ENCODE measurements at regions not wholly inside any gene's neighbourhood (a gene's known extent, or its start where the extent isn't known, plus 50 kb on each side); places are given as distances from the start of the nearest gene placed in this dataset.

DNA sequence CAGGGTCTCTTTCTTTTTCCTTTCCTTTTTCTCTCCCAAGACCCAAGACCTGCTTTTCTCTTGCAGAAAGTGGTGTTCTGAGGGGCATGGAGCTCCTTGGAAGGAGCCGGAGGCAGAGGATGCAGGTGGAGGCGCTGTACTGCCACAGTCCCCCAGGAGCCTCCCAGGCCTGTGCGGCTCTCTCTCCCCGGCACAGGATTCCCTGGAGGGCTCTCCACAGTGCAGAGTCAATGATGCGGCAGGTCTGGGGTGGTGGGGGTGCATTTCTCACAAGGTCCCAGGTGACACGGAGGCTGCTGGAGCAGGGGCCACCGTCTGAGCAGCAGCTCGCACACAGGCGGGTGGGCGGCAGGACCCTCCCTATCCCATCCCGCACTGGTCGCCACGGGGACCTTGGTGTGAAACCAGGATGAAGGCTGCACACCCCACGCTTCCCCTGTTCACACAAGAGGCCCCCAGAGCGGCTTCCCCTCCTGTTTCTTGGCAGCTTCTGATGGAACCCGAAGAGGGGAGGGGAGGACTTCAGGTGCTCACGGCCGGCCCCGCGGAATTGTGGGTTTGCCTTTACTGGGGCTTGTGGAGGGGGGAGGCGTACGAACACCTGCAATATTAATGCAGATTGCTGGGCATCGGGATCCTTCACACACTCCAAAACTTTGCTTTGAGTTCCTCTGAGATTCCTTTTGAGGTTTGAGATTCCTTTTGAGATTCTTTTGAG is 186.9 kb downstream of the ENGASE start:
- no peaks in the 10 kb centered on the region for H3K36me3 ChIP-seq (ENCODE audit: insufficient read depth, low read length)
- no peaks in the 10 kb centered on the region for H3K9me3 ChIP-seq (replicated peaks; ENCODE audit: low read length)
- H3K4me2 ChIP-seq (ENCODE audit: low read length): no peak overlapping the region
- H3K4me3 ChIP-seq (ENCODE audit: low read length): no peak overlapping the region
- H3K4me1 ChIP-seq (ENCODE audit: control insufficient read depth, insufficient read depth, low read length): no peaks in the 10 kb centered on the region
- no peak overlapping the region for H3K9ac ChIP-seq (ENCODE audit: low read depth, low read length)
- H3K27me3 ChIP-seq (ENCODE audit: control insufficient read depth, insufficient read depth, low read length): peaks cover 72% of the 10 kb centered on the region

DNA sequence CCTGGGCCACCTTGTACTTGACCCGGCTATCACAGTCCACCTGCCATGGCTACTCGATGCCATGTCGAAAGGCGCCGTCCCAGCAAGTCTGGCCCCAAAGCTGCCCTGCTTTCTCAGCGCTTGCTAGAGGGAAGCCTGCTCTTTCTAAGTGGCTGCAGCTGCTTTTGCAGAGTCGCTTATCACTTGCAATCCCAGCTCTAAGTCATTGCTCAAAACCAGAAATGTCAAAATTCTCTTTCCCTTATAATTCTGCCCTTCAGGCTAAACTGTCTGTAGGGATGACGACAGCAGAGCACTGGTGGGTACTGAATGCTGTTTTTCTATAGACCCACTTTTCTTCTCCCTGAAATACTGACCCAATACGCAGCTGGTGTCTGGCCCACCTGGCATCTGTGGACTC is 184.2 kb downstream of the ENGASE start:
- H3K4me3 ChIP-seq (ENCODE audit: low read length): no peak overlapping the region
- H3K4me1 ChIP-seq (ENCODE audit: control insufficient read depth, insufficient read depth, low read length): no peaks in the 10 kb centered on the region
- H3K36me3 ChIP-seq (ENCODE audit: insufficient read depth, low read length): no peaks in the 10 kb centered on the region
- no peaks in the 10 kb centered on the region for H3K9me3 ChIP-seq (replicated peaks; ENCODE audit: low read length)
- H3K9ac ChIP-seq (ENCODE audit: low read depth, low read length): no peak overlapping the region
- H3K27me3 ChIP-seq (ENCODE audit: control insufficient read depth, insufficient read depth, low read length): peaks cover 61% of the 10 kb centered on the region
- no peak overlapping the region for H3K4me2 ChIP-seq (ENCODE audit: low read length)

DNA sequence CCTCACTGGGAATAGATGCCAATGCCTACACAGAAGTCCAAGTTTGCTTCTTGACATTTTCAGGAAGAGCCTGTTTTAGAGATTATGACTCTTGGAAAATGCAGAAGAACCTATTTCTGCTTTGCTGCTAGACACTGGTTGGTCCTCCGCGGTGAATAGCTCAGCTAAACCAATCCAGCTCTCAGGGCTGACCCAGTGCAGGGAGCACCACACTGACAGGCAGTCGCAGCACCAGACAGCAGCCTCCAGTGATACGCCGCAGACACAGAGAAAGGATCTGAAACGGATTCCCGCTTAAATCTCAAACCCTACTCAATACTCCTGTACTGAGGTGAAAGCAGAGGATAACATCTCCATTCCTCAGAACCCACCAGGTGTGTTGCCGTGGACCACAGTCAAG is 183.4 kb downstream of the ENGASE start:
- no peaks in the 10 kb centered on the region for H3K4me1 ChIP-seq (ENCODE audit: control insufficient read depth, insufficient read depth, low read length)
- no peak overlapping the region for H3K9ac ChIP-seq (ENCODE audit: low read depth, low read length)
- H3K36me3 ChIP-seq (ENCODE audit: insufficient read depth, low read length): no peaks in the 10 kb centered on the region
- no peak overlapping the region for H3K4me2 ChIP-seq (ENCODE audit: low read length)
- H3K9me3 ChIP-seq (replicated peaks; ENCODE audit: low read length): no peaks in the 10 kb centered on the region
- H3K27me3 ChIP-seq (ENCODE audit: control insufficient read depth, insufficient read depth, low read length): peaks cover 63% of the 10 kb centered on the region
- no peak overlapping the region for H3K4me3 ChIP-seq (ENCODE audit: low read length)

DNA sequence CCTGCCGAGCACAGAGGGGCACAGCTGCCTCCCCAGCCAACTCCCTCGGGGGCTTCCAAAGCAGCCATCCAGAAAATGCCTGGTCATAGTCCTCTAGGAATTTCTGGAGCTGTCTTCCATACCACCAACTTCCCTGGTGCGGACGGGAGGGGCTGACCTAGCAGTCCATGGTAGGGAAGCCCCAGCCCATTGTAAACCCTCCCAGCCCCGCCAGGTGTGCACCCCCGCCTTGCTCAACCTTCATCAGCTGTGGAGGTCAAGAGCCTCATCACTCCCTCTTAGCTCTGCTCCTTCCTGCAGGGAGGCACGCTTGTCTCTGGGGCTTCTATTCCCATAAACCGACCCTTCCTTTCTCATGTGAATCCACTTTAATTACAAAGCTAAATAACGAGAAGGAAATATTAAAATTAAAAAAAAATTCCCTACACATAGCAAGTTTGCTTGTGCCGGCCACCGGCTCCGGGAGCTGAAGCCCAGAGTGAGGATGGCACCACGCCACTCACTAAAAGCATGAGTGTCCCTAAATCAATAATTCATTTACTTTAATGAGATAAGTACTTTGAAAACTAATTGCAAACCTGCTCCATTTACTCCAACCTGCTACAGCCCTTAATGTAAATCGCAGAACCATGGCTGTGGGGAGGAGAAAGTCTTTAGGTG is 181.4 kb downstream of the ENGASE start:
- H3K9me3 ChIP-seq (replicated peaks; ENCODE audit: low read length): no peaks in the 10 kb centered on the region
- no peaks in the 10 kb centered on the region for H3K36me3 ChIP-seq (ENCODE audit: insufficient read depth, low read length)
- no peak overlapping the region for H3K4me2 ChIP-seq (ENCODE audit: low read length)
- H3K9ac ChIP-seq (ENCODE audit: low read depth, low read length): no peak overlapping the region
- no peaks in the 10 kb centered on the region for H3K4me1 ChIP-seq (ENCODE audit: control insufficient read depth, insufficient read depth, low read length)
- peaks cover 56% of the 10 kb centered on the region for H3K27me3 ChIP-seq (ENCODE audit: control insufficient read depth, insufficient read depth, low read length)
- H3K4me3 ChIP-seq (ENCODE audit: low read length): no peak overlapping the region

DNA sequence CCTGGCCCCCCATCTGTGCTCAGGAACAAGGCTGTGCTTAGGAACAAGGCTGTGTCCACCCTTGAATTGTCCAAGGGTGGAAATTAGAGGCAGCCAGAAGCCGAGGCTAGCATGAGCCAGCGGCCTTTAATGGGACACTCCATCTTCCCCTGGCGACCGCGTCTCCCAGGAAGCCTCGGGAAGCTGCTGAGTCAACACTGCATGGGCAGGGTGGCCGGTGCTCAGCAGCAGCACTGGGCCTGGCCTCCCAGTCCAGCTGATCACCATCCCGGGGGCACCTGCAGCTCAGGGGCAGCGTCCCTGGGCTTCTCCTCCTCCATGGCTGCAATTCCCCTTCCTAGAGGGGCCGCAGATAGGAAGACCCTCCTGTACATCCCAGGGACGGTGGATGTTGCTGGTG is 180.8 kb downstream of the ENGASE start:
- peaks cover 54% of the 10 kb centered on the region for H3K27me3 ChIP-seq (ENCODE audit: control insufficient read depth, insufficient read depth, low read length)
- no peaks in the 10 kb centered on the region for H3K36me3 ChIP-seq (ENCODE audit: insufficient read depth, low read length)
- no peak overlapping the region for H3K4me3 ChIP-seq (ENCODE audit: low read length)
- H3K9ac ChIP-seq (ENCODE audit: low read depth, low read length): no peak overlapping the region
- H3K9me3 ChIP-seq (replicated peaks; ENCODE audit: low read length): no peaks in the 10 kb centered on the region
- H3K4me2 ChIP-seq (ENCODE audit: low read length): no peak overlapping the region
- H3K4me1 ChIP-seq (ENCODE audit: control insufficient read depth, insufficient read depth, low read length): no peaks in the 10 kb centered on the region

DNA sequence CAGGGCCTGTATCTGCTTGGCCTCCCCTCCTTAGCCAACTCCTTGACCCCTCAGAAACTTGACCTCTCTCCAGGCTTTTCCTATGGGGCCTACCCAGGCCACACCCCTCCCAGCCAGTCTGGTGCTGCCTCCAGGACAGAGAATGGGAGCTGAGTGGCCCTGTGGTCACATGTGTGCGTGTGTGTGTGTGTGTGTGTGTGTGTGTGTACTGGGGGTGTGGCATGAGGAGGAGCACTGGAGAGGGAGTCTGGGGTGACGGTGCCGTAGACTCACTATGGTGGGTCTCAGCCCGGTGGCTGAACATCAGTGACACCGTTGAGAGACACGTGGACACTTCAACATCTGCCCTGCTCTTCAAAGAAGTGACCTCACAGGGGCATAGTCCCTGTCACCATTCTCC is 180.4 kb downstream of the ENGASE start:
- no peak overlapping the region for H3K4me2 ChIP-seq (ENCODE audit: low read length)
- H3K4me3 ChIP-seq (ENCODE audit: low read length): no peak overlapping the region
- no peaks in the 10 kb centered on the region for H3K9me3 ChIP-seq (replicated peaks; ENCODE audit: low read length)
- no peak overlapping the region for H3K9ac ChIP-seq (ENCODE audit: low read depth, low read length)
- peaks cover 56% of the 10 kb centered on the region for H3K27me3 ChIP-seq (ENCODE audit: control insufficient read depth, insufficient read depth, low read length)
- H3K4me1 ChIP-seq (ENCODE audit: control insufficient read depth, insufficient read depth, low read length): no peaks in the 10 kb centered on the region
- no peaks in the 10 kb centered on the region for H3K36me3 ChIP-seq (ENCODE audit: insufficient read depth, low read length)

DNA sequence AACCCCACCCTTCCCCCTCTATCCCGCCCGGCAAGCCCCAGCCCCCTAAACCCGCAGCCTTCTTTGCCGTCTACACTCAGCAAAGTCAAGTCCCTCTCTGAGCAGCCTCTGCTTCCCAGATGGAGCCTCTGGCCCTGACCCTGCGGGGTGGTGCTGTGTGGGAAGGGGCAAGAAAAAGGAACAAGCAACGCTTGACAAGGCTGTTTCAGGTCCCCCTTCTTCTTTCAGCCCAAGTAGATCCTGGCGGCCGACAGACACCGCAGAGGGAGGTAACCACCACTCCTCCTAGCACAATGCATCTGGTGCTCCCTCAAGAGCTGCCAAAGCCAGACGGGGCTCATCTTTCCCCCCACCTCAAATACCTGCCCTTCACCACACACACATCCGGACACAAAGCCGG is 178.3 kb downstream of the ENGASE start:
- Histone ChIP-seq H3K9me3 (replicated peaks; ENCODE audit: low read length) (no peaks in the 10 kb centered on the region), H3K4me2 (ENCODE audit: low read length) (no peak overlapping the region), H3K4me1 (ENCODE audit: control insufficient read depth, insufficient read depth, low read length) (no peaks in the 10 kb centered on the region), H3K36me3 (ENCODE audit: insufficient read depth, low read length) (no peaks in the 10 kb centered on the region), H3K4me3 (ENCODE audit: low read length) (no peak overlapping the region), H3K27me3 (ENCODE audit: control insufficient read depth, insufficient read depth, low read length) (peaks cover 47% of the 10 kb centered on the region), H3K9ac (ENCODE audit: low read depth, low read length) (no peak overlapping the region)

DNA sequence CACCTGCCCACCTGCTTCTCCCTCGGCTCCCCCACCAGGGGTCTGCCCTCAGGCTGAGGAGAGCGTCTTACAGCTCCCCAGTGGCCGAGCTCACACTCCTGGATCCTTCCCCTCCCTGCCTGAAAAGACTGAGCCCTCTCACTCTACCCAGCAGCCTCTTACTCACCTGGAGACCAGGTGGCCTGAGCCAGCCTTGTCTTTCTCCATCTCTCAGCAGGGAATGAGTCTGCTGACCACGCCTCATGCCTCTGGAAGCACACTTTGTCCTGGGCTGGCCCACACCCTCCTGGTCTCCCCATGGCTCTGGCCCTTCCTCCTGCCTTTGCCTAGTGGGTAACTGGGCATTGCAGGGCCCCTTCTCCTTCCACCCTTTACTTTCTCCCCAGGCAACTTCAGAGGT is 177.2 kb downstream of the ENGASE start:
- H3K9me3 ChIP-seq (replicated peaks; ENCODE audit: low read length): no peaks in the 10 kb centered on the region
- no peak overlapping the region for H3K4me3 ChIP-seq (ENCODE audit: low read length)
- no peak overlapping the region for H3K4me2 ChIP-seq (ENCODE audit: low read length)
- no peaks in the 10 kb centered on the region for H3K36me3 ChIP-seq (ENCODE audit: insufficient read depth, low read length)
- H3K27me3 ChIP-seq (ENCODE audit: control insufficient read depth, insufficient read depth, low read length): peaks cover 39% of the 10 kb centered on the region
- no peak overlapping the region for H3K9ac ChIP-seq (ENCODE audit: low read depth, low read length)
- no peaks in the 10 kb centered on the region for H3K4me1 ChIP-seq (ENCODE audit: control insufficient read depth, insufficient read depth, low read length)

DNA sequence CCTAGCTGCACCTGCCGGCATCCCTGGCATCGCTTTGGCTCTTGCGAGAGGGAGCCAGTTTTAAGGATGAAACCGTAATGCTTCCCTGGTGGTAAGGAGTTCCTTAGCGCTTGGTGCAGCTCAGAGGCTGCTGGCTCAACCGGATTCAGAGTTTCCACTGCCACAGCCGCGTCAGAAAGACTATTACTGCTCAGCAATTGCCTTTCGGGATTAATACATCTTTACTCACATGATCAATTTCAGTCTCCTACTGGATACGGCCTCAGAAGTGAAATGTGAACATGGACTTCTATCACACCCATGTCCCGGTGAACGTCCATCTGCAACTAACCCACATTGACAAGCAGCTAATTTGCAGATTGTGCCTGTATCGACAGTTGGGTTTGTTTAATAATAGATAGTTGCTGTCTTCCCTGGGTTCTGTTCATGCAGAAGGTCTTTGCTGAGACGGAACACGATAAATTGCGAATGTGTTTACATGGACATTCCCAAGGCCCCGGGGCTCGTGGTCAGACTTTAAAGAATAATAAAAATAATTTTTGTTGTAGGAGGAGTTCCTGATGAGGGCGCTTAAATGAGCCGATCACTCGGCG is 175.4 kb downstream of the ENGASE start:
- Histone ChIP-seq H3K4me2 (ENCODE audit: low read length) (no peak overlapping the region), H3K9me3 (replicated peaks; ENCODE audit: low read length) (no peaks in the 10 kb centered on the region), H3K27me3 (ENCODE audit: control insufficient read depth, insufficient read depth, low read length) (peaks cover 29% of the 10 kb centered on the region), H3K9ac (ENCODE audit: low read depth, low read length) (no peak overlapping the region), H3K4me3 (ENCODE audit: low read length) (no peak overlapping the region), H3K36me3 (ENCODE audit: insufficient read depth, low read length) (no peaks in the 10 kb centered on the region), H3K4me1 (ENCODE audit: control insufficient read depth, insufficient read depth, low read length) (no peaks in the 10 kb centered on the region)

DNA sequence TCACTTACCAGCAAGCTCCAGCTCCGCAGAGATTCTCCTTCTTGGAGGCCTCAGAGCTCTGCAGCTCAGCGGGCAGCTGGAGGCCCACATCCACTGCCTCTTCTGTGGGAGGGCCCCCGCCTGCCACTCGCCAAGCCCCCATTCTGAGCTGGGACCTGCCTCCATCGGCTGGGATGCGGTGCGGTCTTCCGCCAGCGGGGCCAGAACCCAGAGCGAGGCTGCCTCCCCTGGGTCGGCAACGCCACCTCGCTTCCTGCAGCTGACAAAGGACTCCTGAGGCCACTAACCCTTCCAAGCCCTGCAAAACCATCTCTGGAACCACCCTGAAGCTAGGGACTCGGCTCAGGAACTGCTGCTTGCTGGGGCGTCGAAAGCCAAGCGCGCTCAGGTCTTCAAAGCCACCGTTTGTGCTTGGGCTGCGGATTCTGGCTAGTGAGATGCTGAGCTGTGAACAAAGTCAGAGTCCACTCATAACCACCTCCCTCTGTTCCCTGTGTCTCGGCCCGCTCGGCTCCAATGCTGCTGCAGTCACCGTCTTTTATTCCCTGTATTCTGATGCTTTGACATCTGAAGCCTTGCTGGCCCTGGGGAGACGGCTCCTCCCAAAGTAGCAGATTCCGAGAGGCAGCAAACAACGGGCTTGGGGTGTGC is 174.3 kb downstream of the ENGASE start:
- no peak overlapping the region for H3K9ac ChIP-seq (ENCODE audit: low read depth, low read length)
- H3K27me3 ChIP-seq (ENCODE audit: control insufficient read depth, insufficient read depth, low read length): peaks cover 27% of the 10 kb centered on the region
- H3K36me3 ChIP-seq (ENCODE audit: insufficient read depth, low read length): no peaks in the 10 kb centered on the region
- no peak overlapping the region for H3K4me2 ChIP-seq (ENCODE audit: low read length)
- no peak overlapping the region for H3K4me3 ChIP-seq (ENCODE audit: low read length)
- H3K4me1 ChIP-seq (ENCODE audit: control insufficient read depth, insufficient read depth, low read length): no peaks in the 10 kb centered on the region
- H3K9me3 ChIP-seq (replicated peaks; ENCODE audit: low read length): no peaks in the 10 kb centered on the region

DNA sequence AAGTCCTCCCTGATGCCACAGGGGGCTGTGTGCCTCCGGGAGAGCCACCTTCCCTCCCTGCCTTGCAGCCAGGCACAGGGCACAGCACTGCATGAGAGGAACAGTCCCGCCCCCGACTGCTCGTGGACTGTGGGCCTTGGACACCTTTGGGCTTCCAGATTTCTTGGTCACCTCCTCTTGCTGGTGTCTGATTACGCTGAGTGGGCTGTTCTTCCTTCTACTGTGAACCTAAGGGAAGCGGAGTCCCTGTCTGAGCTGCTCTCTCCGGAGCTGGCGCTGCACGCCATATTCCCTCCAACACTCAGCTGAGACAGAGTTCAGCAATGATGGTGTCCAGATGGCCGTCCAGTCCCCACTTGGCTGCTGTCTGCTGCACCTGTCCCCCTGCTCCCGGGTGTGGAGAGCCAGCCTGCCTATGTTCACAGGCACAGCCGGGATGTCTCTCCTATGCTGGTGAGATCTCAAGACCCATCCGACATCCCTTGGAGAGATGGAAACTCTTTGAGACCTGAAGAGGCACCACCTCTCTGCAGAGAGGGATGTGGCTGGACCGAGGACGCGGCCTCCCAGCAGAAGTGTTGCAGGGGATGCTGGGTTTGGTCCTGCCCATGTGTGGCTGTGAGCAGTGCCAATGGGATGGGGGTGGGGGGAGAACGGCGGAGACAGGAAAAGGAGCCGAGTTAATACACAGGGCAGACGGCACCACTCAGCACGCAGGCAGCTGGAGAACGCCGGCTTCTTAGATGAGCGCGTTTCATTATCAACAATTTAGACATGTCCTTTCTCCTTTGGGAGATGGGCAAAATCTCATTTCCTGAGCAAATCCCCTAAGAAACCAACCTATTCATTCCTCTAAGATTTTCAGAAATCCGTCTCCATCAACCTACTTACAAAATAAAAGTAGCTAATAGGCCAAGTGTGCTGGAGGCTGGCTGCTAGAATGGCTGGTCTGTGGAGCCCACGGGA is 171.9 kb downstream of the ENGASE start:
- H3K4me3 ChIP-seq (ENCODE audit: low read length): no peak overlapping the region
- peaks cover 16% of the 10 kb centered on the region for H3K27me3 ChIP-seq (ENCODE audit: control insufficient read depth, insufficient read depth, low read length)
- no peaks in the 10 kb centered on the region for H3K4me1 ChIP-seq (ENCODE audit: control insufficient read depth, insufficient read depth, low read length)
- H3K36me3 ChIP-seq (ENCODE audit: insufficient read depth, low read length): no peaks in the 10 kb centered on the region
- H3K9ac ChIP-seq (ENCODE audit: low read depth, low read length): no peak overlapping the region
- no peaks in the 10 kb centered on the region for H3K9me3 ChIP-seq (replicated peaks; ENCODE audit: low read length)
- H3K4me2 ChIP-seq (ENCODE audit: low read length): no peak overlapping the region
